CD4-positive, alpha-beta T cell (primary cell): ENCODE measurements at regions not wholly inside any gene's neighbourhood (a gene's known extent, or its start where the extent isn't known, plus 50 kb on each side); places are given as distances from the start of the nearest gene placed in this dataset.

Source experiments
- ATAC-seq: fragments of 200-7000 bp; cut with Tn5 transposase; one replicate; pipeline ENCODE4 v1.10.0; 2022; ENCODE audit warnings: mild to moderate bottlenecking; ENCODE audit not compliant: poor library complexity
- CTCF ChIA-PET: fragments of 350-600 bp; sonication (Branson Sonifier 250); formaldehyde crosslinking; loops from one replicate; lab custom pipeline; 2021; ENCODE audit warnings: antibody characterized with exemption, inconsistent platforms; lab: Charles Lee
- POLR2A ChIA-PET: fragments of 350-600 bp; sonication (Branson Sonifier 250); formaldehyde crosslinking; loops from one replicate; lab custom pipeline; 2021; ENCODE audit warnings: antibody characterized with exemption, inconsistent platforms; lab: Charles Lee
- DNase-seq, 14 experiments: peaks; one replicate each; pipeline ENCODE4 v3.0.0-alpha.2; 2013 to 2020; ENCODE audit warnings: mixed read lengths in 2 of 14
- H3K27ac ChIP-seq, 2 donors: one replicate each; pipeline versions ENCODE4 v1.5.1 to v1.7.0; 2013; ENCODE audit warnings: low read length in 2 of 2, low read depth in 1 of 2, mild to moderate bottlenecking in 1 of 2
- H3K27me3 ChIP-seq, 2 experiments: 1 replicate in 1 of 2; 2 replicates in 1 of 2; pipeline versions ENCODE4 v1.6.1 to v1.7.0; 2013; ENCODE audit warnings: low read length in 2 of 2, control low read depth in 1 of 2, mild to moderate bottlenecking in 1 of 2, moderate library complexity in 1 of 2; ENCODE audit not compliant: insufficient read depth in 2 of 2, control insufficient read depth in 1 of 2
- H3K36me3 ChIP-seq: one replicate; pipeline ENCODE4 v1.6.1; 2013; ENCODE audit warnings: low read length, control low read depth; ENCODE audit not compliant: insufficient read depth
- H3K4me1 ChIP-seq: one replicate; pipeline ENCODE4 v1.6.1; 2013; ENCODE audit warnings: low read length, control low read depth; ENCODE audit not compliant: insufficient read depth
- H3K4me3 ChIP-seq: one replicate; pipeline ENCODE4 v1.5.1; 2013; ENCODE audit warnings: mild to moderate bottlenecking, low read length, moderate library complexity
- H3K9me3 ChIP-seq, 2 experiments: 1 replicate in 1 of 2; 2 replicates in 1 of 2; pipeline versions ENCODE4 v1.6.1 to v1.7.0; 2013; ENCODE audit warnings: low read length in 2 of 2, mild to moderate bottlenecking in 2 of 2, control low read depth in 1 of 2, moderate library complexity in 1 of 2; ENCODE audit not compliant: control insufficient read depth in 1 of 2, insufficient read depth in 1 of 2
- H3K27ac Mint-ChIP-seq: one replicate; pipeline ENCODE4 v1.8.0; 2020; ENCODE audit warnings: mixed read lengths
- H3K27me3 Mint-ChIP-seq: one replicate; pipeline ENCODE4 v1.8.0; 2021; ENCODE audit warnings: mixed read lengths
- H3K36me3 Mint-ChIP-seq: one replicate; pipeline ENCODE4 v1.8.0; 2021; ENCODE audit warnings: low read depth, mixed read lengths
- H3K4me1 Mint-ChIP-seq: one replicate; pipeline ENCODE4 v1.8.0; 2021; ENCODE audit warnings: low read depth, mixed read lengths
- H3K4me3 Mint-ChIP-seq: one replicate; pipeline ENCODE4 v1.8.0; 2020; ENCODE audit warnings: mild to moderate bottlenecking, mixed read lengths
- H3K9me3 Mint-ChIP-seq: one replicate; pipeline ENCODE4 v1.8.0; 2020; ENCODE audit warnings: mixed read lengths
- intact Hi-C, 2 experiments: fragments of 100-400 bp; cut with DNase I in 1 of 2; cut with micrococcal nuclease in 1 of 2; formaldehyde crosslinking; loops; one replicate each; pipeline versions ENCODE4 v1.15.1 to v1.9.0; 2023 to 2025; cut with DNase I, micrococcal nuclease
- TF ChIP-seq, protein P1 (sequence below): fragments of 200-600 bp; IDR thresholded peaks from one replicate; pipeline ENCODE4 v1.8.0; 2022; ENCODE audit warnings: antibody characterized with exemption, mild to moderate bottlenecking

DNA sequence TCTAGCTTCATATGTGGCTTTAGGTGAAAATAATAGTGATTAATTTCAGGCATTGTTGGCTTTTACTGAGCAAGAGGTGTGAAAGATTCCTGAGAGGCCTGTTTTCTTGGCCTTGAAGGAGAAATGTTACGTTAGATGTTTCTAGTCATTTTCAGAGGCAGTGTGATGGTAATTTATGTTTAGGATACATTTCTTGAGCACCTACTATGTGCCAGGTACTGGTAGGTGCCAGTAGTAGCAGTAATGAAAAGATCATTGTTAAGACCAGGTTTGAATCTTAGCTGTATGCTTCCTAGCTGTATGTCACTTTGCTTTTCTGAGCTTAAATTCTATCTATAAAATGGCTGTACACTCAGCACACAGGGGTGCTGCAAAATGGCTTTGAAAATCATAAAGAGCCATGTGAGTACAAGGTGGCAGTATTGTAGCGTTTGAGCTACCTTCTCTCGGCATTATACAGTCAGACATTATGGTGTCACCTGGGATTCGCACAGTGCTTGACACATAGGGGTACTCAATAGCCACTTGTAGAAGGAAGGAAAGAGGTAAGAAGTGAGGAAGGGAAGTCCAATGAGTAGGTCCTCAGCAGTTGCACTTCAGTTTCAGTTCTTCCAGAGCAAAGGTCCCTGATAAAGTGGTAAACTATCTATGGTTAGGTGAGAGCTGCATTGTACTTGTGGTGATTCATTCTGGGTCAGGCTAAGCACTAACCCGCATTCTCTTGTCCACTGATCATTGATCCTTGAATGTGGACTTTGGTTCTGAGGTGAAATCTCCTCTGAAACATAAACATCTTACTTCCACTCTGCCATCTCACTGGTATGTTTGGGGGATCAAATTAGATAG, 166.5 kb upstream of the NR3C1 start:
- ATAC-seq: no peak
- POLR2A ChIA-PET: no interaction called here
- CTCF ChIA-PET: interaction anchor here (1.2 to 1.5 kb wide), 2 partner anchors 11 to 13 kb away, joined by 3 to 4 read pairs; no protein-coding TSS in a partner anchor
- H3K27me3 Mint-ChIP-seq: no peaks in the 10 kb centered on the region
- Histone ChIP-seq H3K4me1 (no peaks in the 10 kb centered on the region), H3K27ac (no peak overlapping the region), H3K27me3 (no peaks in the 10 kb centered on the region), H3K36me3 (no peaks in the 10 kb centered on the region), H3K9me3 (no peaks in the 10 kb centered on the region), H3K4me3 (no peak overlapping the region)
- no peaks in the 10 kb centered on the region for H3K9me3 Mint-ChIP-seq
- no peaks in the 10 kb centered on the region for H3K4me1 Mint-ChIP-seq
- intact Hi-C loops: no loop called here
- H3K27ac Mint-ChIP-seq: no peak overlapping the region
- no peak overlapping the region for H3K4me3 Mint-ChIP-seq
- TF ChIP-seq, protein P1, sequence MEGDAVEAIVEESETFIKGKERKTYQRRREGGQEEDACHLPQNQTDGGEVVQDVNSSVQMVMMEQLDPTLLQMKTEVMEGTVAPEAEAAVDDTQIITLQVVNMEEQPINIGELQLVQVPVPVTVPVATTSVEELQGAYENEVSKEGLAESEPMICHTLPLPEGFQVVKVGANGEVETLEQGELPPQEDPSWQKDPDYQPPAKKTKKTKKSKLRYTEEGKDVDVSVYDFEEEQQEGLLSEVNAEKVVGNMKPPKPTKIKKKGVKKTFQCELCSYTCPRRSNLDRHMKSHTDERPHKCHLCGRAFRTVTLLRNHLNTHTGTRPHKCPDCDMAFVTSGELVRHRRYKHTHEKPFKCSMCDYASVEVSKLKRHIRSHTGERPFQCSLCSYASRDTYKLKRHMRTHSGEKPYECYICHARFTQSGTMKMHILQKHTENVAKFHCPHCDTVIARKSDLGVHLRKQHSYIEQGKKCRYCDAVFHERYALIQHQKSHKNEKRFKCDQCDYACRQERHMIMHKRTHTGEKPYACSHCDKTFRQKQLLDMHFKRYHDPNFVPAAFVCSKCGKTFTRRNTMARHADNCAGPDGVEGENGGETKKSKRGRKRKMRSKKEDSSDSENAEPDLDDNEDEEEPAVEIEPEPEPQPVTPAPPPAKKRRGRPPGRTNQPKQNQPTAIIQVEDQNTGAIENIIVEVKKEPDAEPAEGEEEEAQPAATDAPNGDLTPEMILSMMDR: no peak
- no peak for DNase-seq
- H3K36me3 Mint-ChIP-seq: no peaks in the 10 kb centered on the region

DNA sequence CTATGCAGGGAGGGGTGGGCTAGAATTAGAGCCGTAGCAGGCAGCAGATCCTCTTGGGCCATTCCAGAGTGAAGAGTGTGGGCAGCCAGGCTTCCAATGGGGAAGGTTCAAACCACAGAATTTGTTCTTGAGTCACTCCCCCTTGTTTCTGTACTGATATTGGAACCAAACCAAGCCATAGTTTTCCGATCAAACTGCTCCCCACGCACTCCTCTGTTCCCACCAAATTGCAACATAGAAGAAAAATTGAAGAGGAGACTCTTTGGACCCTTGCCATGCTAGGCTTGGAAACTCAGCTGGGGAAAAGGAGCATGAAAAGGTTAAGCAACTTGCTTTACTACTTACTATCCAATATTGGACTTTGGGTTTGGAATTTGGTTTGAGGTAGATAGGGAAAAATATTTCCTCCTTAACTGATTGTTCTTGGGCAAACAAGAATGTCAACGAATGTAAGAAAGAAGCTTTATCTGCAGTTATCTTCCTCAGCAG, 165.8 kb upstream of the NR3C1 start:
- CTCF ChIA-PET: interaction anchor here (1.2 to 1.5 kb wide), 2 partner anchors 10 to 13 kb away, joined by 3 to 4 read pairs; no protein-coding TSS in a partner anchor
- no peak for DNase-seq
- H3K4me3 Mint-ChIP-seq: no peak overlapping the region
- H3K4me1 Mint-ChIP-seq: no peaks in the 10 kb centered on the region
- no peaks in the 10 kb centered on the region for H3K36me3 Mint-ChIP-seq
- no peak overlapping the region for H3K27ac Mint-ChIP-seq
- H3K27me3 Mint-ChIP-seq: no peaks in the 10 kb centered on the region
- TF ChIP-seq, protein P1: no peak
- Histone ChIP-seq H3K4me1 (no peaks in the 10 kb centered on the region), H3K36me3 (no peaks in the 10 kb centered on the region), H3K4me3 (no peak overlapping the region), H3K9me3 (no peaks in the 10 kb centered on the region), H3K27me3 (no peaks in the 10 kb centered on the region), H3K27ac (no peak overlapping the region)
- no peak for ATAC-seq
- intact Hi-C loops: no loop called here
- POLR2A ChIA-PET: no interaction called here
- no peaks in the 10 kb centered on the region for H3K9me3 Mint-ChIP-seq

DNA sequence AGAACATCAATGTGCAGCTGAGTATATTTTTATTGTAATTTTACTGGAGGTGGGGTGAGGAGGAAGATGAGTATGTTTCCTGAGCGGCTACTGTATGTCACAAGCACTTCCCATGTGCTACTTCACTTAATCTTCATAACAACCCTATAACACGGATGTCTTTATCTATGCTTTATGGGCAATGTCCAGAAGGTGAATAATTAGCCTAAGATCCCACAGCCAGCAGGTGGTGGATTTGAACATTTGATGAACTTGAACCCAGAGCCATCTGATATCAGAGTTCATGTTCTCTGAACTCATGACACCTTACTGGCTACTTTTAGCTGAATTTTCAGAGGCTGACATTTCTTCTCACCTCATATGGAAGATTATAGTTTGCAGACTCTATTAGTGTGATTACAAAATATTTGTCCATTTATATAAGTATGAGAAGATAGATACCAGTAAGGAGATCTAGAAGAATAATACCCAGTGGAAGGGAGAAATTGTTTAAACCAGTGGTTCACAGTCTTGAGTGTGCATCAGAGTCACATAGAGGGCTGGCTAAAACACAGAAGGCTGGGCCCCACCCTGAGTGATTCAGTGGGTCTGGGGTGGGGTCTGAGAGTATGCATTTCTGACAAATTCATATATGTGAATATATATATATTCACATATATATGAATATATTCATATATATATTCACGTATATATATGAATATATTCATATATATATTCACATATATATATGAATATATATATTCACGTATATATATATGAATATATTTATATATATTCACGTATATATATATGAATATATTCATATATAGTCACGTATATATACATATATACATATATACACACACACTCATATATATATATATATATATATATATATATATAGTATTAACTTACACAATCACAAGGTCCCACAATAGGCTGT, 164.4 kb upstream of the NR3C1 start:
- no peaks in the 10 kb centered on the region for H3K36me3 Mint-ChIP-seq
- Histone ChIP-seq H3K36me3 (no peaks in the 10 kb centered on the region), H3K9me3 (no peaks in the 10 kb centered on the region), H3K4me3 (no peak overlapping the region), H3K27ac (no peak overlapping the region), H3K4me1 (no peaks in the 10 kb centered on the region), H3K27me3 (no peaks in the 10 kb centered on the region)
- no peak overlapping the region for H3K4me3 Mint-ChIP-seq
- H3K27ac Mint-ChIP-seq: no peak overlapping the region
- POLR2A ChIA-PET: no interaction called here
- intact Hi-C loops: no loop called here
- DNase-seq: no peak
- ATAC-seq: no peak
- no peaks in the 10 kb centered on the region for H3K27me3 Mint-ChIP-seq
- TF ChIP-seq, protein P1: no peak
- CTCF ChIA-PET: no interaction called here
- no peaks in the 10 kb centered on the region for H3K9me3 Mint-ChIP-seq
- H3K4me1 Mint-ChIP-seq: no peaks in the 10 kb centered on the region
